Neural crest cell (in vitro differentiated cells): ENCODE measurements at regions not wholly inside any gene's neighbourhood (a gene's known extent, or its start where the extent isn't known, plus 50 kb on each side); places are given as distances from the start of the nearest gene placed in this dataset.

Source experiments
- DNase-seq: peaks from one replicate; pipeline ENCODE4 v3.0.0; 2021; ENCODE audit warnings: low read depth, mixed read lengths, low spot score
- H3K27ac Mint-ChIP-seq: one replicate; pipeline ENCODE4 v1.8.0; 2021; ENCODE audit warnings: mild to moderate bottlenecking, mixed read lengths; ENCODE audit not compliant: unreplicated experiment
- H3K27me3 Mint-ChIP-seq: 2 replicates; pipeline ENCODE4 v1.8.0; 2021; ENCODE audit warnings: low read depth, mild to moderate bottlenecking, mixed read lengths
- H3K36me3 Mint-ChIP-seq: 2 replicates; pipeline ENCODE4 v1.8.0; 2021; ENCODE audit warnings: low read depth, mild to moderate bottlenecking, mixed read lengths
- H3K4me1 Mint-ChIP-seq: 2 replicates; pipeline ENCODE4 v1.8.0; 2021; ENCODE audit warnings: mixed read lengths
- H3K4me3 Mint-ChIP-seq: one replicate; pipeline ENCODE4 v1.8.0; 2021; ENCODE audit warnings: mild to moderate bottlenecking, mixed read lengths
- H3K9me3 Mint-ChIP-seq: 2 replicates; pipeline ENCODE4 v1.8.0; 2021; ENCODE audit warnings: mixed read lengths
- TF ChIP-seq, protein P1 (sequence below): fragments of 200-600 bp; sonication (generic); conservative IDR thresholded peaks from 2 replicates; pipeline ENCODE4 v1.5.0; 2021; ENCODE audit warnings: antibody characterized with exemption, mild to moderate bottlenecking

- H3K4me3 Mint-ChIP-seq, result no peak overlapping the region
- H3K36me3 Mint-ChIP-seq, result no peaks in the 10 kb centered on the region
- no peak for DNase-seq
- peaks cover 6% of the 10 kb centered on the region for H3K9me3 Mint-ChIP-seq
- no peak overlapping the region for H3K27ac Mint-ChIP-seq
- TF ChIP-seq, protein P1, sequence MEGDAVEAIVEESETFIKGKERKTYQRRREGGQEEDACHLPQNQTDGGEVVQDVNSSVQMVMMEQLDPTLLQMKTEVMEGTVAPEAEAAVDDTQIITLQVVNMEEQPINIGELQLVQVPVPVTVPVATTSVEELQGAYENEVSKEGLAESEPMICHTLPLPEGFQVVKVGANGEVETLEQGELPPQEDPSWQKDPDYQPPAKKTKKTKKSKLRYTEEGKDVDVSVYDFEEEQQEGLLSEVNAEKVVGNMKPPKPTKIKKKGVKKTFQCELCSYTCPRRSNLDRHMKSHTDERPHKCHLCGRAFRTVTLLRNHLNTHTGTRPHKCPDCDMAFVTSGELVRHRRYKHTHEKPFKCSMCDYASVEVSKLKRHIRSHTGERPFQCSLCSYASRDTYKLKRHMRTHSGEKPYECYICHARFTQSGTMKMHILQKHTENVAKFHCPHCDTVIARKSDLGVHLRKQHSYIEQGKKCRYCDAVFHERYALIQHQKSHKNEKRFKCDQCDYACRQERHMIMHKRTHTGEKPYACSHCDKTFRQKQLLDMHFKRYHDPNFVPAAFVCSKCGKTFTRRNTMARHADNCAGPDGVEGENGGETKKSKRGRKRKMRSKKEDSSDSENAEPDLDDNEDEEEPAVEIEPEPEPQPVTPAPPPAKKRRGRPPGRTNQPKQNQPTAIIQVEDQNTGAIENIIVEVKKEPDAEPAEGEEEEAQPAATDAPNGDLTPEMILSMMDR, result no peak
- H3K27me3 Mint-ChIP-seq, result no peaks in the 10 kb centered on the region
- no peaks in the 10 kb centered on the region for H3K4me1 Mint-ChIP-seq
Observed at GRCh38 chr13:53501387-53501786, 472.8 kb downstream of the OLFM4 start.

GRCh38 chr13:53507741-53508140, 479.1 kb downstream of the OLFM4 start:
- no peaks in the 10 kb centered on the region for H3K36me3 Mint-ChIP-seq
- no peak overlapping the region for H3K27ac Mint-ChIP-seq
- DNase-seq, result no peak
- TF ChIP-seq, protein P1, result no peak
- H3K4me3 Mint-ChIP-seq, result no peak overlapping the region
- H3K27me3 Mint-ChIP-seq, result no peaks in the 10 kb centered on the region
- peaks cover 4% of the 10 kb centered on the region for H3K9me3 Mint-ChIP-seq
- H3K4me1 Mint-ChIP-seq, result peaks cover 9% of the 10 kb centered on the region

GRCh38 chr13:53512635-53513034, 484.0 kb downstream of the OLFM4 start:
- no peak overlapping the region for H3K4me3 Mint-ChIP-seq

GRCh38 chr13:53513226-53513625, 484.6 kb downstream of the OLFM4 start:
- peaks cover 4% of the 10 kb centered on the region for H3K4me1 Mint-ChIP-seq
- TF ChIP-seq, protein P1, result no peak
- no peak overlapping the region for H3K27ac Mint-ChIP-seq
- H3K36me3 Mint-ChIP-seq, result no peaks in the 10 kb centered on the region
- H3K9me3 Mint-ChIP-seq, result no peaks in the 10 kb centered on the region
- no peak overlapping the region for H3K4me3 Mint-ChIP-seq
- DNase-seq, result no peak
- H3K27me3 Mint-ChIP-seq, result no peaks in the 10 kb centered on the region

More at GRCh38 chr13:53512635-53513034, 484.0 kb downstream of the OLFM4 start:
- Mint-ChIP-seq H3K36me3 (no peaks in the 10 kb centered on the region), H3K9me3 (no peaks in the 10 kb centered on the region), H3K27me3 (no peaks in the 10 kb centered on the region), H3K4me1 (peaks cover 6% of the 10 kb centered on the region), H3K27ac (no peak overlapping the region)
- TF ChIP-seq, protein P1, result no peak
- DNase-seq, result no peak

DNA sequence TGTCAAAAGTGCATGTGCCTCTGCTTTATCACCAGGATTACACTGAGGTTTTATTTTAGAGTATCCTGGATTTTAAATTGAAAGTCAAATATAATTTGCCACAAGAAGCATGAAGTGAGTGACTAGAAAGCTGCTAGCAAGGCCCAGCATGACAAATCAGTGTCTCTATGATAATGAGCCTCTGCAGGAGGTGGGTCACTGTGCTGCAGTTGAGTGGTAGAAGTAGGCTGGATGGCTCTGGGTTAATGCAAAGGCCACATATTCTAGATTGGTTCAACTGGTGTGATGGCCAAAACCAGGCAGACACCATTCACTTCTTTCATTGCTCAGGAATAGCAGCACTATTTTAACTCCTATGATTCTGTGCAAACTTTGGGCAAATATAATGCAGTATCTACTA, 491.5 kb downstream of the OLFM4 start:
- no peaks in the 10 kb centered on the region for H3K36me3 Mint-ChIP-seq
- no peaks in the 10 kb centered on the region for H3K27me3 Mint-ChIP-seq
- no peaks in the 10 kb centered on the region for H3K9me3 Mint-ChIP-seq
- H3K4me3 Mint-ChIP-seq, result no peak overlapping the region
- H3K27ac Mint-ChIP-seq, result no peak overlapping the region
- H3K4me1 Mint-ChIP-seq, result peaks cover 5% of the 10 kb centered on the region
- TF ChIP-seq, protein P1, result no peak
- DNase-seq, result no peak

DNA sequence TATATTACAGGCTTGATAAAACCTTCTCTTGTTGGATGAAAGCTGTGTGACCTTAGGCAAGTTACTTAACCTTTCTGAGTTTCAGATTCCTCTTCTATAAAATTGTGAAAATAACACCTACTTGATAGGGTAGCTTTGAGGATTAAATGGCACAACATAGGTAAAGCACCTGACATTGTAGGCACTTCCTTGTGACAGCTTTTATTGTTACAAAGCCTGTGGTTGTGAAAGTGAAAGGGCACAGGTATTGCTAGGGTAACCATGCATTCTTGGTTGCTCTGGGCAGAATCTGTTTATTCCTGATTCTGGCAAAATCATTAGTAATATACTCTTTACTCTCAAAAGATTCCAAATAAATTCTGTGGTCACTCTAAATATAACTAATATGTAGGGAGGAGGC, 493.4 kb downstream of the OLFM4 start:
- H3K4me1 Mint-ChIP-seq, result peaks cover 5% of the 10 kb centered on the region

More for the DNA sequence above, 493.4 kb downstream of the OLFM4 start:
- H3K27me3 Mint-ChIP-seq, result no peaks in the 10 kb centered on the region
- H3K9me3 Mint-ChIP-seq, result no peaks in the 10 kb centered on the region
- H3K27ac Mint-ChIP-seq, result no peak overlapping the region
- DNase-seq, result no peak
- no peak overlapping the region for H3K4me3 Mint-ChIP-seq
- TF ChIP-seq, protein P1, result no peak
- no peaks in the 10 kb centered on the region for H3K36me3 Mint-ChIP-seq
